H7 (cell line): ENCODE measurements at regions not wholly inside any gene's neighbourhood (a gene's known extent, or its start where the extent isn't known, plus 50 kb on each side); places are given as distances from the start of the nearest gene placed in this dataset.

Experiments
- DNase-seq: peaks from one replicate; pipeline ENCODE4 v3.0.0; 2012
- H3K27me3 ChIP-seq: 2 replicates; pipeline ENCODE4 v1.6.0; 2011; ENCODE audit warnings: mild to moderate bottlenecking, low read length; ENCODE audit not compliant: control insufficient read depth, insufficient read depth
- H3K36me3 ChIP-seq: replicated peaks from 2 replicates; pipeline ENCODE4 v1.5.1; 2011; ENCODE audit warnings: low read length; ENCODE audit not compliant: control insufficient read depth, insufficient read depth
- H3K4me3 ChIP-seq: 2 replicates; pipeline ENCODE4 v1.5.1; 2011; ENCODE audit warnings: low read depth, mild to moderate bottlenecking, control low read depth, low read length, moderate library complexity; ENCODE audit not compliant: insufficient read depth

GRCh38 chr13:34842466-34842865 is 99.6 kb upstream of the NBEA start:
- no peak for DNase-seq
- H3K4me3 ChIP-seq, result no peak overlapping the region

GRCh38 chr13:34847766-34848165 is 94.3 kb upstream of the NBEA start:
- H3K27me3 ChIP-seq, result no peaks in the 10 kb centered on the region
- no peak for DNase-seq
- H3K4me3 ChIP-seq, result no peak overlapping the region
- H3K36me3 ChIP-seq, result no peaks in the 10 kb centered on the region

More at GRCh38 chr13:34842466-34842865, 99.6 kb upstream of the NBEA start:
- H3K27me3 ChIP-seq, result no peaks in the 10 kb centered on the region
- H3K36me3 ChIP-seq, result no peaks in the 10 kb centered on the region

DNA sequence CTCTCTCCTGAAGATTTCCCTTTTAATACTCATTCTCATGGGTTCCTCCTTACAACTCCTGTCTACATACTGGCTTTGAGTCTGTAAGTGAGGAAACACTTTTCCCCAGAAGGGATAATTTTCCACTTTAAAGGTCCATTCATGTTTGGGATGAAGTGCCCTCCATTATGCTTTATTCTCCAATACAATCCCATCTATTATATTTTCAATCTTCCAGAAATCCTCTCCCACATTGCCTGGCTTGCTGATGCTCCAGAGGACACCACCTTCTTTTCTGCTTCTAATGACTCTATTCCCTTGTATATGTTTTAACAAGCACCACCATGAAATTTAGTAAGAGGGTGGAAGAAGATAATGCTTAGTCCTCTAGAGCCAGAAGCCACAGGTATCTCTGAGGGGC is 92.7 kb upstream of the NBEA start:
- Histone ChIP-seq H3K36me3 (no peaks in the 10 kb centered on the region), H3K27me3 (no peaks in the 10 kb centered on the region), H3K4me3 (no peak overlapping the region)
- no peak for DNase-seq

DNA sequence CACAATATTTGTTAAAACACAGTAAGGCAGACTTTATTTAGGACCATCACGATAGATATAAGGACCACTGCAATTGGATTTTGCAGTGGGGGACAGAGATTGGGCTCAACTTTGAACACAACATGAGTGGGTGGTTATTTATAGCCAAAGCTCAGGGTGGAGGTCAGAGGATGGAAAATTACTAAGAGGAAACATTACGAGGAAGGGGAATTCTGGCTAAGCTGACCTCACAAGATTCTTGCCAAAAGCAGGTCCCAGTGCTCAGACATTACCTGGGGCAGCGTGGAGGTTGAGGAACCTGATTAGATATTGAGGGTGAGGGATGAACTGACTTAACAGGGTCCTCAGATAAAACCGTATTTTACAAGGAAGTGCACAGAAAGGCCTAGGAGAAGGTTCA is 88.9 kb upstream of the NBEA start:
- no peak for DNase-seq
- Histone ChIP-seq H3K4me3 (no peak overlapping the region), H3K27me3 (no peaks in the 10 kb centered on the region), H3K36me3 (no peaks in the 10 kb centered on the region)

- Histone ChIP-seq H3K4me3 (no peak overlapping the region), H3K27me3 (no peaks in the 10 kb centered on the region), H3K36me3 (no peaks in the 10 kb centered on the region)
- DNase-seq, result no peak
These were observed 84.3 kb upstream of the NBEA start for GRCh38 chr13:34857558-34858325.

GRCh38 chr13:34862311-34862710 is 79.8 kb upstream of the NBEA start:
- H3K36me3 ChIP-seq, result no peaks in the 10 kb centered on the region
- H3K4me3 ChIP-seq, result no peak overlapping the region
- no peak for DNase-seq
- H3K27me3 ChIP-seq, result no peaks in the 10 kb centered on the region

- H3K36me3 ChIP-seq, result no peaks in the 10 kb centered on the region
- no peak for DNase-seq
- H3K27me3 ChIP-seq, result no peaks in the 10 kb centered on the region
- no peak overlapping the region for H3K4me3 ChIP-seq
These were observed 79.4 kb upstream of the NBEA start for GRCh38 chr13:34862716-34863115.

- H3K4me3 ChIP-seq, result no peak overlapping the region
- DNase-seq, result no peak
- no peaks in the 10 kb centered on the region for H3K27me3 ChIP-seq
- no peaks in the 10 kb centered on the region for H3K36me3 ChIP-seq
These were observed 78.5 kb upstream of the NBEA start for GRCh38 chr13:34863360-34864135.

DNA sequence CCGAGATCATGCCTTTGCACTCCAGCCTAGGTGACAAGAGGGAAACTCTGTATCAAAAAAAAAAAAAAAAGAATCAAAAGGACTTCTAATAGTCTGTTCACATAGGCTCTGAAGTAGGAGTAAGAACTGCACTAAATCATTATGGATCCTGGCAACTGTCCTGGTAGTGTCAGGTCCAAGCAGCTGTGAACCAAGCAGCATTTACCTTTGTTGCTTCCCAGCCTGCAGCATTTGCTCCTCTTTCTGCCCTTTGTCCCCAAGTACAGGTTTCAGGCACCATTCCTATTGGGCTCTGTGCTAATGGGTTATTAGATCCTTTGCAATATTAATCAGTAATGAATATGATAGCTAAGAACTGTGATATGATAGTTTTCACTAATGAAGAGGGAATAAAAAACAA is 77.4 kb upstream of the NBEA start:
- Histone ChIP-seq H3K4me3 (no peak overlapping the region), H3K27me3 (no peaks in the 10 kb centered on the region), H3K36me3 (no peaks in the 10 kb centered on the region)
- no peak for DNase-seq

DNA sequence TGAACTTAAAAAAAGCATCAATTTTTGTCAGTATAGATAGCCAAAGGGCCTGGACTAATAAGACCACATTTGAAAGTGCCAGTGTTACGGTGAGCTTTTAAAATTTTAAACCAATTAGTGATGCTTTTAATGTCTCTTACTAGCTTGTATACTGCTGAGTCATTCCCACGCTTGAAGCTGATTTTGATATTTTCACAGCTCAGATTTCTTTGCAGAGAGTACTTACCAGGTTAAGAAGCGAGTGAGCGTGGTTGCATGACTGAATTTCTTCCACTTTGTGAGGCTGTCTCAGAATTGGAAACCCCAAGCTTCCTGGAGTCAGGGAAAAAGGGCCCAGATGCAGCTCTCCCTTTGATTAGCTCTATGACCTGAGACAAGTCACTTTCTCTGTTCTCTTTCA is 74.5 kb upstream of the NBEA start:
- H3K36me3 ChIP-seq, result no peaks in the 10 kb centered on the region
- no peak for DNase-seq
- H3K27me3 ChIP-seq, result no peaks in the 10 kb centered on the region
- no peak overlapping the region for H3K4me3 ChIP-seq

- Histone ChIP-seq H3K36me3 (no peaks in the 10 kb centered on the region), H3K4me3 (no peak overlapping the region), H3K27me3 (no peaks in the 10 kb centered on the region)
- DNase-seq, result no peak
These were observed 73.3 kb upstream of the NBEA start for GRCh38 chr13:34868733-34869132.

- DNase-seq, result no peak
- no peaks in the 10 kb centered on the region for H3K27me3 ChIP-seq
These were observed 72.4 kb upstream of the NBEA start for GRCh38 chr13:34869696-34870095.

DNA sequence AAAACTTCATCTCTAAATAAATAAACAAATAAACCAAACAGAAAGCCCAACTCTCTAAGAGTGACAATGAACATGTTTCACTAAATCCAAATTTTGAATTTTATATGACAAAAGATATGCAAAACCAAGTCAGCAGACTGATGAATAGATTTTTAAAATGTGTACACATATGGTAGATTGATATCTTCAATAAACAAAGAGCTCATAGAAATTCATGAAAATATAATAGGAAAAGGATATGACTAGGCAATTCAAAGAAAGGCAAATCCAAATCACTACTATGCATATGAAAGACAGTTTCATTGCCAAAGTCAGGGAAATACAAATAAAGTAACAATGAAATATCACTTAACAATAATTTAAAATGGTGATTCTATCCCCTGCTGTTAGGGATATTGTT is 63.7 kb upstream of the NBEA start:
- H3K27me3 ChIP-seq, result no peaks in the 10 kb centered on the region
- DNase-seq, result no peak
- no peak overlapping the region for H3K4me3 ChIP-seq
- H3K36me3 ChIP-seq, result no peaks in the 10 kb centered on the region

More at GRCh38 chr13:34869696-34870095, 72.4 kb upstream of the NBEA start:
- H3K36me3 ChIP-seq, result no peaks in the 10 kb centered on the region
- no peak overlapping the region for H3K4me3 ChIP-seq

DNA sequence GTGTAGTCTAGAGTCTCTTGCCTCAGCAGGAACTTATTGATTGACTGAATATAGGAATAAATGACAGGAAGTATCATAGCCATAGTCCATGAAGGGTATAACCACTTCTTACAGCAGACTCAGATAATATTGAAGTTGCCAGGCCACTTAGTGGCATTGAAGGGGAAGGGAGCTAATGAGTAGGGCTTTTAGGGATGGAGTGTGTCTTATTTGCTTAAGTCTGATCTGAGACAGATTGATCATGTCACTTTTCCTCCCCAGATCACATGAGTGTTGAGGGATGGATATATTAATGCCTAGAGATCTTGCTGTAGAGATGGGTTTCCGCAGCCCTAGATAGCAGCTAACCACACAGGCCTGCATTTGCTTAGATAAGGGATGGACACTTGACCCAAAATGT is 62.2 kb upstream of the NBEA start:
- no peaks in the 10 kb centered on the region for H3K27me3 ChIP-seq
- no peaks in the 10 kb centered on the region for H3K36me3 ChIP-seq
- H3K4me3 ChIP-seq, result no peak overlapping the region
- DNase-seq, result no peak

- Histone ChIP-seq H3K4me3 (no peak overlapping the region), H3K36me3 (no peaks in the 10 kb centered on the region), H3K27me3 (no peaks in the 10 kb centered on the region)
- no peak for DNase-seq
These were observed 60.6 kb upstream of the NBEA start for GRCh38 chr13:34881494-34881893.
